ENCODE measurements at regions not wholly inside any gene's neighbourhood (a gene's known extent, or its start where the extent isn't known, plus 50 kb on each side); places are given as distances from the start of the nearest gene placed in this dataset.

DNA sequence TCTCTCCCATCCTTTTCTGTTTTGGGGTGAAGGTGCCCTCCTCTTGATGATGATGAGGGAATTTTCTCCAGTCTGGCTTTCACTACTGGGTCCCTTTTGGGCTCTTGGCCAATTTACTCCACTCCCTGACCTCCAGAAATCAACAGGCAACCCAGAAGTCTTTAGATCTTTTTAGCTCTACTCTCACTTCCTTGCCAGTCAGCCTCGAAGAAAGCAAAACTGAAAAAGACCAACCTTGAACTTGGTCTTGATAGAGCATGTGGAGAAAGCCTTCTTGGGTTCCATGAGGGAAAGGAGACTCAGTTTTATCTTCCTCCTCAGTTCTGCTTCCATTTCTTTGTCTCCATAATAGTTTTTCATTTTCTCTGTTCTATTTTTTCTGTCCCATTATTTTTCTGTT is 91.4 kb upstream of the NPVF start:
- H3K4me3 Mint-ChIP-seq, result no peak overlapping the region
- H3K4me1 Mint-ChIP-seq, result peaks cover 9% of the 10 kb centered on the region

DNA sequence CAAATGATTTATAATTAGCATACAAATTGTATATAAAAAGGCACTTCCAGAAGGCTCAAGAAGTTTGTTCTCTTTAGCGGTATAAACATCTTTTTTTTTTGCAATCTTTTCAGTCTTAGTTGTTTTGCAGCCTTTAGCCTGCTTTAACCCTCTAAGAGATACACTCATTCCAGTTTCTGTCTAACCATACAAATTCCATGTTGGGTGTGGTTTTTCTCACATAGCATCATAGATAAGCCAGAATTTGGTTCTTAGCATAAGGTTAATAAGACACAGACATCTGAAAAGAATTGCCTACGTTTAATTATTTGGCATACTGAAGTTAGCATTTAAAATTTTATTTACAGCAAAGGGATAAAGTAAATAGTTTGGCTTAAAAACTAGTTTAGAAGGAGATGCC is 92.5 kb upstream of the NPVF start:
- Mint-ChIP-seq H3K4me1 (peaks cover 1% of the 10 kb centered on the region), H3K27me3 (ENCODE audit: low read depth) (peaks cover 14% of the 10 kb centered on the region), H3K4me3 (no peak overlapping the region), H3K36me3 (no peaks in the 10 kb centered on the region), H3K27ac (no peak overlapping the region), H3K9me3 (no peaks in the 10 kb centered on the region)
- no peak for DNase-seq (ENCODE audit: low spot score in 2 of 2, unreplicated experiment in 2 of 2)
- TF ChIP-seq, protein P1, sequence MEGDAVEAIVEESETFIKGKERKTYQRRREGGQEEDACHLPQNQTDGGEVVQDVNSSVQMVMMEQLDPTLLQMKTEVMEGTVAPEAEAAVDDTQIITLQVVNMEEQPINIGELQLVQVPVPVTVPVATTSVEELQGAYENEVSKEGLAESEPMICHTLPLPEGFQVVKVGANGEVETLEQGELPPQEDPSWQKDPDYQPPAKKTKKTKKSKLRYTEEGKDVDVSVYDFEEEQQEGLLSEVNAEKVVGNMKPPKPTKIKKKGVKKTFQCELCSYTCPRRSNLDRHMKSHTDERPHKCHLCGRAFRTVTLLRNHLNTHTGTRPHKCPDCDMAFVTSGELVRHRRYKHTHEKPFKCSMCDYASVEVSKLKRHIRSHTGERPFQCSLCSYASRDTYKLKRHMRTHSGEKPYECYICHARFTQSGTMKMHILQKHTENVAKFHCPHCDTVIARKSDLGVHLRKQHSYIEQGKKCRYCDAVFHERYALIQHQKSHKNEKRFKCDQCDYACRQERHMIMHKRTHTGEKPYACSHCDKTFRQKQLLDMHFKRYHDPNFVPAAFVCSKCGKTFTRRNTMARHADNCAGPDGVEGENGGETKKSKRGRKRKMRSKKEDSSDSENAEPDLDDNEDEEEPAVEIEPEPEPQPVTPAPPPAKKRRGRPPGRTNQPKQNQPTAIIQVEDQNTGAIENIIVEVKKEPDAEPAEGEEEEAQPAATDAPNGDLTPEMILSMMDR (IDR thresholded peaks at IDR 0.05; ENCODE audit: unreplicated experiment), result no peak

More for the DNA sequence above, 91.4 kb upstream of the NPVF start:
- DNase-seq (ENCODE audit: low spot score in 2 of 2, unreplicated experiment in 2 of 2), result no peak
- Mint-ChIP-seq H3K27me3 (ENCODE audit: low read depth) (peaks cover 13% of the 10 kb centered on the region), H3K9me3 (no peaks in the 10 kb centered on the region), H3K36me3 (no peaks in the 10 kb centered on the region), H3K27ac (no peak overlapping the region)
- TF ChIP-seq, protein P1 (IDR thresholded peaks at IDR 0.05; ENCODE audit: unreplicated experiment), result no peak

DNA sequence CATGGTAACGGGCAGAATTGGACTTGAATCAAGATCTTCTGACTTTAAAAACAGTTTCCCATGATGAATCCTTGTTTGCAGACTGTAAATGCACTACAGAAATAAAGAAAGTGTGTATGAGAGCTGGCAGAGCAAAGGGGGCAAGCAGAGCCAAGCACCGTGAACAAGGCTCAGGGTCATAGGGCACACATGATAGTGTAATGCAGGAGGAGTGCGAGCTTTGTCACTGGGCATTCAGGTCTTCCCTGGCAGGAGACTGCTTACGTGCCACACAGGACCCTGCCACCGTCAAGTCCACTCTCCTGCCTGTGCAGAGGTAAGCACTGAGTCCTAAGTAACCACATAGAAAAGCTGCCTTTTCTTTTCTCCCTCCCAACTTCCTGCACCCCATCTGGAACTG is 93.1 kb upstream of the NPVF start:
- no peaks in the 10 kb centered on the region for H3K9me3 Mint-ChIP-seq
- no peak for DNase-seq (ENCODE audit: low spot score in 2 of 2, unreplicated experiment in 2 of 2)
- peaks cover 6% of the 10 kb centered on the region for H3K4me1 Mint-ChIP-seq
- peaks cover 14% of the 10 kb centered on the region for H3K27me3 Mint-ChIP-seq (ENCODE audit: low read depth)
- no peak overlapping the region for H3K4me3 Mint-ChIP-seq
- TF ChIP-seq, protein P1 (IDR thresholded peaks at IDR 0.05; ENCODE audit: unreplicated experiment), result no peak
- H3K36me3 Mint-ChIP-seq, result no peaks in the 10 kb centered on the region
- H3K27ac Mint-ChIP-seq, result no peak overlapping the region

DNA sequence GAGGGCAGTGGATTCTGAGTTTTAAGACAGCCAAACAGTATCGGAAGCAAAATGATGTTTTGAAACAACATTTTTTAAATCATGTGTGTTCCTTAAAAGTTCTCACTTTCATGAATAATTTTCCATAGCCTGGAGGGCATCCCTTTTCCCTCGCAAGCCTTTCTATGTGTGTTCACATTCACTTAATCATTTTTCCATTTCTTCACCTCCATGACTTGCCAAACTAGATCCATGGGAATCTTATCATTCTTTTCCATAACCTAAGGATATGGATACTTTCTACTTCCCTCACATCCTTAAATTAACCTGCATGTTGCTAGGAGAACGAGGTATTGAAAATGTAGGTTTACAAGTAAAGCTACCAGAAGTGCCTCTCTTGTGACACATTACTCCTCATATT is 94.2 kb upstream of the NPVF start:
- TF ChIP-seq, protein P1 (IDR thresholded peaks at IDR 0.05; ENCODE audit: unreplicated experiment), result no peak
- DNase-seq (ENCODE audit: low spot score in 2 of 2, unreplicated experiment in 2 of 2), result no peak
- peaks cover 14% of the 10 kb centered on the region for H3K27me3 Mint-ChIP-seq (ENCODE audit: low read depth)
- no peak overlapping the region for H3K4me3 Mint-ChIP-seq
- peaks cover 6% of the 10 kb centered on the region for H3K4me1 Mint-ChIP-seq
- H3K9me3 Mint-ChIP-seq, result no peaks in the 10 kb centered on the region
- no peaks in the 10 kb centered on the region for H3K36me3 Mint-ChIP-seq
- H3K27ac Mint-ChIP-seq, result no peak overlapping the region

DNA sequence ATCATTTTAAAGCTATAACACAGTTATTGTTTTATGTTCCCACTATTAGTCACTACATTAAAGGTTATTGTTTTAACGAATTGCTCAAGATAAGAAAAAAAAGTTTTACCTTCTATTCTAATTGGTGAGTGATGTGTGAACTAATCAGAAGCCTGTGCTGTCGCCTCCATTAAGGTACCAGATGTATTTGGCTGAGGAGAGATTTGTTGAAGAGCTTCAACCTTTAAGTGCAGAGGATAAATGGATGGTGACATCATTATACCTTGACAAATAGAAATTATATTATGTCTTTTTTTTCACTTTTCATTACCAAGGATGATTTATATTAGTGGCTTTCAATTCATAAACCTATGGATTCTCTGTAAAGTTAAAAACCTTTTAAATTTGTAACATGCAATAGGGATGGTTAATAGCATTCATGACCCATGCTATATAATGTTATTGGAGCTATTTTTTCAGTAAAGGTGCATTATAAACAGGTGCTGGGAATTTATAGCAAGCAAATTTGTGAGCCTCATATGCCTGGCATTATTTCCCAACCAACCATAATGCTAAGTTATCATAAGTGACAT is 97.0 kb upstream of the NPVF start:
- H3K4me3 Mint-ChIP-seq, result no peak overlapping the region
- H3K27ac Mint-ChIP-seq, result no peak overlapping the region
- no peak for DNase-seq (ENCODE audit: low spot score in 2 of 2, unreplicated experiment in 2 of 2)
- no peaks in the 10 kb centered on the region for H3K9me3 Mint-ChIP-seq
- TF ChIP-seq, protein P1 (IDR thresholded peaks at IDR 0.05; ENCODE audit: unreplicated experiment), result no peak
- H3K4me1 Mint-ChIP-seq, result peaks cover 6% of the 10 kb centered on the region
- H3K36me3 Mint-ChIP-seq, result no peaks in the 10 kb centered on the region
- H3K27me3 Mint-ChIP-seq (ENCODE audit: low read depth), result peaks cover 13% of the 10 kb centered on the region

All from mesothelial cell of epicardium (in vitro differentiated cells).